PC-9 (cell line): ENCODE measurements at regions not wholly inside any gene's neighbourhood (a gene's known extent, or its start where the extent isn't known, plus 50 kb on each side); places are given as distances from the start of the nearest gene placed in this dataset.

Experiments
- EZH2 ChIP-seq: fragments of 200-600 bp; sonication (generic); IDR thresholded peaks from 2 replicates; pipeline ENCODE4 v1.8.0; 2017; ENCODE audit warnings: antibody characterized with exemption, low read depth
- TF ChIP-seq, protein P1 (sequence below): fragments of 200-600 bp; sonication (generic); conservative IDR thresholded peaks from 2 replicates; pipeline ENCODE4 v1.6.1; 2017; ENCODE audit warnings: mixed run types, antibody characterized with exemption, mild to moderate bottlenecking, moderate library complexity

DNA sequence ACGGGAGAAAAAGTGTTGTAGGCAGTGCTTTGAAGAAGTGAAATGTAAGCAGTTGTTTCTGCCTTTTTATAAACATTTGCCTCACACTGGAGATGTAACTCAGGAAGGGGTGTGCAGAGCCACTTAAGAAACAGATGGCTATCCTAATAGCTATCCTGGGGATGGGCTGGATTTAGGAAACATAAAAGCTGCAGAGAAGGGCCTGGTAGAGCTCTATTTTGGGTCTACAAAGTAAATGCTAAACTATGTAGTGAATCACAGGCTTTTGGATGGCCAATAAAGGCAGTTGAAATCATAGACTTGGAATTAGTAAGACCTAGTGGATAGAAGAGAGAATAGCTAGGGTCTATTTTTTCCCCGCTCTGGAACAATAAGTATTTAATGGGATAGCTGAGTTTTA, 79.9 kb upstream of the AGR3 start:
- TF ChIP-seq, protein P1, sequence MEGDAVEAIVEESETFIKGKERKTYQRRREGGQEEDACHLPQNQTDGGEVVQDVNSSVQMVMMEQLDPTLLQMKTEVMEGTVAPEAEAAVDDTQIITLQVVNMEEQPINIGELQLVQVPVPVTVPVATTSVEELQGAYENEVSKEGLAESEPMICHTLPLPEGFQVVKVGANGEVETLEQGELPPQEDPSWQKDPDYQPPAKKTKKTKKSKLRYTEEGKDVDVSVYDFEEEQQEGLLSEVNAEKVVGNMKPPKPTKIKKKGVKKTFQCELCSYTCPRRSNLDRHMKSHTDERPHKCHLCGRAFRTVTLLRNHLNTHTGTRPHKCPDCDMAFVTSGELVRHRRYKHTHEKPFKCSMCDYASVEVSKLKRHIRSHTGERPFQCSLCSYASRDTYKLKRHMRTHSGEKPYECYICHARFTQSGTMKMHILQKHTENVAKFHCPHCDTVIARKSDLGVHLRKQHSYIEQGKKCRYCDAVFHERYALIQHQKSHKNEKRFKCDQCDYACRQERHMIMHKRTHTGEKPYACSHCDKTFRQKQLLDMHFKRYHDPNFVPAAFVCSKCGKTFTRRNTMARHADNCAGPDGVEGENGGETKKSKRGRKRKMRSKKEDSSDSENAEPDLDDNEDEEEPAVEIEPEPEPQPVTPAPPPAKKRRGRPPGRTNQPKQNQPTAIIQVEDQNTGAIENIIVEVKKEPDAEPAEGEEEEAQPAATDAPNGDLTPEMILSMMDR, result no peak
- TF ChIP-seq EZH2, result no peak
